ENCODE measurements at regions not wholly inside any gene's neighbourhood (a gene's known extent, or its start where the extent isn't known, plus 50 kb on each side); places are given as distances from the start of the nearest gene placed in this dataset.

DNA sequence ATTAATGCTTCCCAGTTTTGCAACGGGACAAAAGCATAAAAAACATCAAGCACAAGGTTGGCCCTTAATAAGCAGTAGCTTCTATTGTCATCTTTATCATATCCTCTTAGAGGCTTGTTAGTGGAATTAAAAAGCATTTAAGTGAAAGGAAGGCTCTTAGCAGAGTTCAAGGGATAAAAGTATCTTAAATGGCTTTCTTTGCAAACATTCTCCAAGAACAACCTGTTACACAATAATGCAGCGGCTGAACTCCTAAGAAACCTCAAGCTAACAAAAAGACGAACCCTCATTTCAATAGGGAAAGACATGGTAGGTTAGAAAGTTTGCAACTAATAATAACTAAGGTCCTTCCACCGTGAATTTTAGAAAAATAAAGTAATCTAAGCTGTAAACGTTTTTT is 82.1 kb downstream of the MPP7 start:
- TF ChIP-seq, protein P1, sequence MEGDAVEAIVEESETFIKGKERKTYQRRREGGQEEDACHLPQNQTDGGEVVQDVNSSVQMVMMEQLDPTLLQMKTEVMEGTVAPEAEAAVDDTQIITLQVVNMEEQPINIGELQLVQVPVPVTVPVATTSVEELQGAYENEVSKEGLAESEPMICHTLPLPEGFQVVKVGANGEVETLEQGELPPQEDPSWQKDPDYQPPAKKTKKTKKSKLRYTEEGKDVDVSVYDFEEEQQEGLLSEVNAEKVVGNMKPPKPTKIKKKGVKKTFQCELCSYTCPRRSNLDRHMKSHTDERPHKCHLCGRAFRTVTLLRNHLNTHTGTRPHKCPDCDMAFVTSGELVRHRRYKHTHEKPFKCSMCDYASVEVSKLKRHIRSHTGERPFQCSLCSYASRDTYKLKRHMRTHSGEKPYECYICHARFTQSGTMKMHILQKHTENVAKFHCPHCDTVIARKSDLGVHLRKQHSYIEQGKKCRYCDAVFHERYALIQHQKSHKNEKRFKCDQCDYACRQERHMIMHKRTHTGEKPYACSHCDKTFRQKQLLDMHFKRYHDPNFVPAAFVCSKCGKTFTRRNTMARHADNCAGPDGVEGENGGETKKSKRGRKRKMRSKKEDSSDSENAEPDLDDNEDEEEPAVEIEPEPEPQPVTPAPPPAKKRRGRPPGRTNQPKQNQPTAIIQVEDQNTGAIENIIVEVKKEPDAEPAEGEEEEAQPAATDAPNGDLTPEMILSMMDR (IDR thresholded peaks at IDR 0.05), result no peak
- no peak for TF ChIP-seq POLR2A (IDR thresholded peaks at IDR 0.05; ENCODE audit: low read depth)
- TF ChIP-seq EP300 (IDR thresholded peaks at IDR 0.05), result no peak
- no peak for TF ChIP-seq POLR2AphosphoS5 (IDR thresholded peaks at IDR 0.05)

All from esophagus muscularis mucosa (tissue), 4 donors.